ENCODE measurements at regions not wholly inside any gene's neighbourhood (a gene's known extent, or its start where the extent isn't known, plus 50 kb on each side); places are given as distances from the start of the nearest gene placed in this dataset.
A peak's percentile ranks its signal among the peaks of the same experiment; 100 is the strongest.

DNA sequence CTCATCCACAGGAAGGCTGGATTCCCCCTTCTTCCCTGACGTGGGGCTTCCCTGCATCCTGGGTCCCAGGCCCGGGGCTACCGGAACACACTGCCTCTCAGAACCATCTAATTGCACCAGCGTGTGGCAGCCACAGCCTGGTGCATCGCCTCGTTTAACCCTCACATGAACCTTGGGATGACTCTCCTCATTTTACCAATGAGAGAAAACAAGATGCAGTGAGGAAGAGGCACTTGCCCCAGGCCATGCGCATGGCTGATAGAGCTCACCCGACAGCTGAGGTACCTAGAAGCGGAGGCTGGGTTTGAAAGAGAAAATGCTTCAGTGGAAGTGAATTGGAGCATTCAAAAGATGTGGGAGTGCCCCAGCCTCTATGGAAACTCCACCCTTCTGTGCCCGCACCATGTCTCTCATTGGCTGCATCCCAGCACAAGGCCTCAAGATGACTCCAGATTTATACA, 162.3 kb downstream of the KATNIP start:
- DNase-seq = no peak
- Histone ChIP-seq H3K9me3 (ENCODE audit: severe bottlenecking) (no peaks in the 10 kb centered on the region), H3K36me3 (peaks cover 11% of the 10 kb centered on the region), H3K4me3 (ENCODE audit: low read depth, low read length) (no peak overlapping the region), H3K27ac (no peak overlapping the region), H3K27me3 (ENCODE audit: insufficient read depth, low read depth, severe bottlenecking) (no peaks in the 10 kb centered on the region)
- TF ChIP-seq, protein P1, sequence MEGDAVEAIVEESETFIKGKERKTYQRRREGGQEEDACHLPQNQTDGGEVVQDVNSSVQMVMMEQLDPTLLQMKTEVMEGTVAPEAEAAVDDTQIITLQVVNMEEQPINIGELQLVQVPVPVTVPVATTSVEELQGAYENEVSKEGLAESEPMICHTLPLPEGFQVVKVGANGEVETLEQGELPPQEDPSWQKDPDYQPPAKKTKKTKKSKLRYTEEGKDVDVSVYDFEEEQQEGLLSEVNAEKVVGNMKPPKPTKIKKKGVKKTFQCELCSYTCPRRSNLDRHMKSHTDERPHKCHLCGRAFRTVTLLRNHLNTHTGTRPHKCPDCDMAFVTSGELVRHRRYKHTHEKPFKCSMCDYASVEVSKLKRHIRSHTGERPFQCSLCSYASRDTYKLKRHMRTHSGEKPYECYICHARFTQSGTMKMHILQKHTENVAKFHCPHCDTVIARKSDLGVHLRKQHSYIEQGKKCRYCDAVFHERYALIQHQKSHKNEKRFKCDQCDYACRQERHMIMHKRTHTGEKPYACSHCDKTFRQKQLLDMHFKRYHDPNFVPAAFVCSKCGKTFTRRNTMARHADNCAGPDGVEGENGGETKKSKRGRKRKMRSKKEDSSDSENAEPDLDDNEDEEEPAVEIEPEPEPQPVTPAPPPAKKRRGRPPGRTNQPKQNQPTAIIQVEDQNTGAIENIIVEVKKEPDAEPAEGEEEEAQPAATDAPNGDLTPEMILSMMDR (IDR thresholded peaks at IDR 0.05; ENCODE audit: low read depth, low read length) = no peak

DNA sequence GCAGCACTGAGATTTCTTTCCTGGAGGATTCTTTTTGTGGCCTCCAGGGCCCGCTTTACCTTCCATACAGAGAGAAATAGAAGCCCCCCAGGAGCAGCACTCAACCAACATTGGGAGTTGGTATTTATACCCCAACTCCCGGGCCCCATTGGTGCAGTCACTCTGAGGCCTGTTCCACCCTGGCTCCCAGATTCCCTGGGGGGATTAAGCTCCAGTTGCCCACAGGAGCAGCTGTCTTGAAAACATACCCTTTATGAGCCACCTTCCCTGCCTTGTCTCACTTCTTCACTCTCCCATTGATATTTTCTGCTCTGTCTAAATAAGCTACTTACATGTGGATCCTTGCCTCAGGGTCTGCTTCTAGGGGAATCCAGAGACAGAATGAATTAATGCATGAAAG, 167.8 kb downstream of the KATNIP start:
- H3K27ac ChIP-seq = peak overlapping the region; percentile 98
- TF ChIP-seq, protein P1 (IDR thresholded peaks at IDR 0.05; ENCODE audit: low read depth, low read length) = no peak

GRCh38 chr16:27718201-27719105, 168.5 kb downstream of the KATNIP start:
- Histone ChIP-seq H3K4me3 (ENCODE audit: low read depth, low read length) (no peak overlapping the region), H3K36me3 (peaks cover 19% of the 10 kb centered on the region), H3K27me3 (ENCODE audit: insufficient read depth, low read depth, severe bottlenecking) (no peaks in the 10 kb centered on the region), H3K9me3 (ENCODE audit: severe bottlenecking) (no peaks in the 10 kb centered on the region), H3K27ac (peak overlapping the region; percentile 98)
- no peak for DNase-seq
- TF ChIP-seq, protein P1 (IDR thresholded peaks at IDR 0.05; ENCODE audit: low read depth, low read length) = no peak

More for the DNA sequence above, 167.8 kb downstream of the KATNIP start:
- peak; percentile 42 for DNase-seq
- Histone ChIP-seq H3K27me3 (ENCODE audit: insufficient read depth, low read depth, severe bottlenecking) (no peaks in the 10 kb centered on the region), H3K4me3 (ENCODE audit: low read depth, low read length) (no peak overlapping the region), H3K36me3 (peaks cover 16% of the 10 kb centered on the region), H3K9me3 (ENCODE audit: severe bottlenecking) (no peaks in the 10 kb centered on the region)

DNA sequence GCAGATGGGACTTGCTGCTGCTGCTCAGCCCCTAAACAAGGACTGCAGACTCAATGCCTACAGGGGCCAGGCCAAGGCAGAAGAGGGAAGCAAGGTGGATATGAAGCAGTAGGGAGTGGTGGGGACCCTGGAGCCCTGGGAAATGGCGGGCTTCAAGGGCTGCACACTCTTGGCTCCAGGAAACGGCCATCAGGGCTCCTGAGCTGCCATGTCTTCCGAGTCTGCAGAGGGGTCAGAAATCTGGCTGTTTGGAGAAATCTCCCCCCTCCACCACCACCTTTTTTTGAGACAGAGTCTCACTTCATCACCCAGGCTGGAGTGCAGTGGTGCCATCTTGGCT, 169.1 kb downstream of the KATNIP start:
- Histone ChIP-seq H3K4me3 (ENCODE audit: low read depth, low read length) (no peak overlapping the region), H3K9me3 (ENCODE audit: severe bottlenecking) (no peaks in the 10 kb centered on the region), H3K27ac (peak overlapping the region; percentile 98), H3K36me3 (peaks cover 23% of the 10 kb centered on the region), H3K27me3 (ENCODE audit: insufficient read depth, low read depth, severe bottlenecking) (no peaks in the 10 kb centered on the region)
- TF ChIP-seq, protein P1 (IDR thresholded peaks at IDR 0.05; ENCODE audit: low read depth, low read length) = no peak
- DNase-seq = no peak

- H3K9me3 ChIP-seq (ENCODE audit: severe bottlenecking) = no peaks in the 10 kb centered on the region
- DNase-seq = peak; percentile 96
- H3K27ac ChIP-seq = peak overlapping the region; percentile 98
- TF ChIP-seq, protein P1 (IDR thresholded peaks at IDR 0.05; ENCODE audit: low read depth, low read length) = peak; percentile 19; the same call in 1 of the 2 replicates
- peak overlapping the region; percentile 55 for H3K4me3 ChIP-seq (ENCODE audit: low read depth, low read length)
- peaks cover 39% of the 10 kb centered on the region for H3K36me3 ChIP-seq
- no peaks in the 10 kb centered on the region for H3K27me3 ChIP-seq (ENCODE audit: insufficient read depth, low read depth, severe bottlenecking)
These were observed 171.0 kb downstream of the KATNIP start for GRCh38 chr16:27720731-27721530.
